SU-DHL-6 (cell line): ENCODE measurements at regions not wholly inside any gene's neighbourhood (a gene's known extent, or its start where the extent isn't known, plus 50 kb on each side); places are given as distances from the start of the nearest gene placed in this dataset.

Source experiments
- H2AFZ ChIP-seq: fragments of 200-600 bp; sonication (generic); 2 replicates; pipeline ENCODE4 v1.6.1; 2014; ENCODE audit warnings: low read depth, mild to moderate bottlenecking, moderate library complexity, mixed read lengths, antibody characterized with exemption, low read length; ENCODE audit not compliant: severe bottlenecking
- H3F3A ChIP-seq: fragments of 200-600 bp; shearing (Covaris generic); 2 replicates; pipeline ENCODE4 v1.6.0; 2016; ENCODE audit warnings: antibody characterized with exemption, mild to moderate bottlenecking; ENCODE audit not compliant: insufficient read depth
- H3K27ac ChIP-seq: fragments of 200-600 bp; sonication (generic); 2 replicates; pipeline ENCODE4 v1.5.1; 2016; ENCODE audit warnings: low read depth, mild to moderate bottlenecking, low read length, moderate library complexity, mixed read lengths
- H3K27me3 ChIP-seq: fragments of 200-600 bp; sonication (generic), shearing (Covaris generic); 2 replicates; pipeline ENCODE4 v1.6.0; 2014; ENCODE audit warnings: mild to moderate bottlenecking, low read length
- H3K36me3 ChIP-seq: fragments of 200-600 bp; sonication (generic); 2 replicates; pipeline ENCODE4 v1.6.1; 2014; ENCODE audit warnings: mild to moderate bottlenecking, low read length, mixed read lengths
- H3K4me2 ChIP-seq: fragments of 300-600, 200-600 bp; shearing (Covaris generic), sonication (generic); 2 replicates; pipeline ENCODE4 v1.6.0; 2014; ENCODE audit warnings: low read length, low read depth, mild to moderate bottlenecking; ENCODE audit not compliant: poor library complexity, severe bottlenecking
- H3K4me3 ChIP-seq: fragments of 200-600 bp; sonication (generic); 2 replicates; pipeline ENCODE4 v1.5.1; 2014; ENCODE audit warnings: antibody characterized with exemption, low read length, mild to moderate bottlenecking, mixed read lengths; ENCODE audit not compliant: insufficient read depth, poor library complexity, severe bottlenecking
- H3K79me2 ChIP-seq: fragments of 200-600 bp; sonication (generic); 2 replicates; pipeline ENCODE4 v1.6.1; 2014; ENCODE audit warnings: mild to moderate bottlenecking, low read length, moderate library complexity; ENCODE audit not compliant: insufficient read depth
- H3K9ac ChIP-seq: fragments of 200-600 bp; sonication (generic); 2 replicates; pipeline ENCODE4 v1.7.0; 2014; ENCODE audit warnings: mild to moderate bottlenecking, low read length
- H3K9me2 ChIP-seq: fragments of 200-600 bp; sonication (generic); replicated peaks from 2 replicates; pipeline ENCODE4 v1.6.1; 2014; ENCODE audit warnings: low read length; ENCODE audit not compliant: insufficient read depth
- H3K9me3 ChIP-seq: fragments of 200-600 bp; sonication (generic); 2 replicates; pipeline ENCODE4 v1.6.1; 2014; ENCODE audit warnings: low read length, mixed read lengths; ENCODE audit not compliant: insufficient read depth
- H4K20me1 ChIP-seq: fragments of 200-600 bp; sonication (generic); 2 replicates; pipeline ENCODE4 v1.6.1; 2014; ENCODE audit warnings: low read depth, mild to moderate bottlenecking, antibody characterized with exemption, low read length, moderate library complexity, mixed read lengths
- EZH2phosphoT487 ChIP-seq: fragments of 200-600 bp; sonication (generic), shearing (Covaris generic); conservative IDR thresholded peaks from 2 replicates; pipeline ENCODE4 v1.6.1; 2018; ENCODE audit warnings: mild to moderate bottlenecking, antibody characterized with exemption, low read length, moderate library complexity, mixed read lengths
- TF ChIP-seq, protein P1 (sequence below): fragments of 200-600 bp; sonication (generic); IDR thresholded peaks from one replicate; pipeline ENCODE4 v1.5.1; 2017; ENCODE audit warnings: antibody characterized with exemption, mild to moderate bottlenecking, low read length, moderate library complexity; ENCODE audit not compliant: insufficient read depth, poor library complexity, severe bottlenecking

- H3K27ac ChIP-seq, result no peak overlapping the region
- H3K4me2 ChIP-seq, result no peak overlapping the region
- H3K79me2 ChIP-seq, result no peaks in the 10 kb centered on the region
- no peak overlapping the region for H2AFZ ChIP-seq
- H3K9me3 ChIP-seq, result no peaks in the 10 kb centered on the region
- no peaks in the 10 kb centered on the region for H4K20me1 ChIP-seq
- no peaks in the 10 kb centered on the region for H3K36me3 ChIP-seq
- H3K27me3 ChIP-seq, result no peaks in the 10 kb centered on the region
- H3K4me3 ChIP-seq, result no peak overlapping the region
- no peaks in the 10 kb centered on the region; the same call in 1 of the 2 replicates for H3K9me2 ChIP-seq
- no peak for TF ChIP-seq EZH2phosphoT487
- TF ChIP-seq, protein P1, sequence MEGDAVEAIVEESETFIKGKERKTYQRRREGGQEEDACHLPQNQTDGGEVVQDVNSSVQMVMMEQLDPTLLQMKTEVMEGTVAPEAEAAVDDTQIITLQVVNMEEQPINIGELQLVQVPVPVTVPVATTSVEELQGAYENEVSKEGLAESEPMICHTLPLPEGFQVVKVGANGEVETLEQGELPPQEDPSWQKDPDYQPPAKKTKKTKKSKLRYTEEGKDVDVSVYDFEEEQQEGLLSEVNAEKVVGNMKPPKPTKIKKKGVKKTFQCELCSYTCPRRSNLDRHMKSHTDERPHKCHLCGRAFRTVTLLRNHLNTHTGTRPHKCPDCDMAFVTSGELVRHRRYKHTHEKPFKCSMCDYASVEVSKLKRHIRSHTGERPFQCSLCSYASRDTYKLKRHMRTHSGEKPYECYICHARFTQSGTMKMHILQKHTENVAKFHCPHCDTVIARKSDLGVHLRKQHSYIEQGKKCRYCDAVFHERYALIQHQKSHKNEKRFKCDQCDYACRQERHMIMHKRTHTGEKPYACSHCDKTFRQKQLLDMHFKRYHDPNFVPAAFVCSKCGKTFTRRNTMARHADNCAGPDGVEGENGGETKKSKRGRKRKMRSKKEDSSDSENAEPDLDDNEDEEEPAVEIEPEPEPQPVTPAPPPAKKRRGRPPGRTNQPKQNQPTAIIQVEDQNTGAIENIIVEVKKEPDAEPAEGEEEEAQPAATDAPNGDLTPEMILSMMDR, result no peak
- no peaks in the 10 kb centered on the region for H3F3A ChIP-seq
- H3K9ac ChIP-seq, result no peak overlapping the region
Measured at GRCh38 chr21:18630446-18630845, 226.9 kb upstream of the TMPRSS15 start.

- no peaks in the 10 kb centered on the region for H3K79me2 ChIP-seq
- TF ChIP-seq, protein P1, result no peak
Measured at GRCh38 chr21:18636897-18637296, 233.3 kb upstream of the TMPRSS15 start.

DNA sequence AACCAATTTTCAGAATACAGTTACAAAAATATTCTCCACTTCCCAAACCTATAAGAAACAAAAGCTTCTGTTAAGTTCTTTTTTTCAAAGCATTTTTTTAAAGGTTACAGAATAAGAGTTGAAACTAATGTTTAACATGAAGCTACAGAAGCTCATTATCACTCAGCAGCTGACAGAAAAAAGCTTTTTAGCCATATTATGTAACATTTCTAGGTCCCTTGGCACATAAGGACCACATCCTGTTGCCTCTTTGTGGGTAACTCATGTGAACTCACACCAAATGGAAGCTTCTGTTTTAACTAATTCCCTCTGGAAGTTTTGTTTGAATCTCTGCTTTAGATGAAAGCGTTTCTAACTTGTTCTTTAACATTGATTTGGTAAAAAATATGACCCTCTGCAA, 242.5 kb upstream of the TMPRSS15 start:
- H3K36me3 ChIP-seq, result no peaks in the 10 kb centered on the region
- H3K79me2 ChIP-seq, result no peaks in the 10 kb centered on the region
- no peaks in the 10 kb centered on the region for H3K9me2 ChIP-seq
- H2AFZ ChIP-seq, result peak overlapping the region; percentile 1
- H3K27ac ChIP-seq, result no peak overlapping the region
- TF ChIP-seq EZH2phosphoT487, result no peak
- TF ChIP-seq, protein P1, result no peak
- no peaks in the 10 kb centered on the region for H3K9me3 ChIP-seq
- H3K4me2 ChIP-seq, result no peak overlapping the region
- H3K9ac ChIP-seq, result no peak overlapping the region
- no peaks in the 10 kb centered on the region for H3F3A ChIP-seq
- H4K20me1 ChIP-seq, result no peaks in the 10 kb centered on the region
- H3K4me3 ChIP-seq, result no peak overlapping the region
- H3K27me3 ChIP-seq, result no peaks in the 10 kb centered on the region

More at GRCh38 chr21:18636897-18637296, 233.3 kb upstream of the TMPRSS15 start:
- Histone ChIP-seq H3K36me3 (no peaks in the 10 kb centered on the region), H3K4me3 (no peak overlapping the region), H3K9me3 (no peaks in the 10 kb centered on the region), H3K27ac (no peak overlapping the region), H4K20me1 (no peaks in the 10 kb centered on the region), H2AFZ (no peak overlapping the region), H3K27me3 (no peaks in the 10 kb centered on the region), H3K9ac (no peak overlapping the region), H3F3A (no peaks in the 10 kb centered on the region), H3K9me2 (no peaks in the 10 kb centered on the region; the same call in 1 of the 2 replicates), H3K4me2 (no peak overlapping the region)
